ENCODE measurements at regions not wholly inside any gene's neighbourhood (a gene's known extent, or its start where the extent isn't known, plus 50 kb on each side); places are given as distances from the start of the nearest gene placed in this dataset.
A peak's percentile ranks its signal among the peaks of the same experiment; 100 is the strongest.

DNA sequence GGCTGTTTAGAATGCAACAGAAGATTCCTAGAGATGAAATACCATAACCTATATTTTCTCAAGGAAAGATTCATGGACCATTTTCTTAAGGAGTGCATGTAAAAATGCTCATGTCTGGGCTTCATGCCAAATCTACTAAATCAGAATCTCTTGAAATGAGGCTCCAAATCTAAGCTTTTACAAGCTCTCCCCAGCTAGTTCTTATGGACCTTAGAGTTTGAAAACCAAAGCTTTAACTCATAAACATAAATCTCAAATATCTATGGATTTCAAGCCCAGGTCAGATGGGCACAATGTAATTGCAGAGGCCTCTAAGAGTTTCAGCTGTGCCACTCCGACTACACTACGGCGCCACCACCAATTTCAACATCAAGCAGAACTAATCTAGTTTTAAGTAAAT lies 117.3 kb upstream of the CAND1 start (continued):
- TF ChIP-seq ZNF544 (tag by site-specific recombination; IDR thresholded peaks at IDR 0.05) (no peak), ZNF510 (tag by site-specific recombination; IDR thresholded peaks at IDR 0.05; ENCODE audit: insufficient replicate concordance) (no peak), ZNF596 (tag by site-specific recombination; IDR thresholded peaks at IDR 0.05) (peak; percentile 26; the same call in 1 of the 2 replicates), ZNF670 (tag by site-specific recombination; IDR thresholded peaks at IDR 0.05; ENCODE audit: low read depth) (no peak), ZNF513 (tag by site-specific recombination; IDR thresholded peaks at IDR 0.05) (no peak), ZNF518A (tag by site-specific recombination; conservative IDR thresholded peaks at IDR 0.05; ENCODE audit: low read depth) (no peak), ZNF114 (tag by site-specific recombination; IDR thresholded peaks at IDR 0.05) (no peak), ZNF791 (tag by site-specific recombination; IDR thresholded peaks at IDR 0.05) (no peak), ZNF23 (tag by site-specific recombination; IDR thresholded peaks at IDR 0.05; ENCODE audit: borderline replicate concordance) (no peak), MZF1 (tag by site-specific recombination; IDR thresholded peaks at IDR 0.05; ENCODE audit: borderline replicate concordance) (no peak), ZNF704 (tag by site-specific recombination; IDR thresholded peaks at IDR 0.05) (no peak), GFI1B (tag by site-specific recombination; IDR thresholded peaks at IDR 0.05) (peak; percentile 88; the same call in 1 of the 2 replicates), ZBTB48 (tag by site-specific recombination; IDR thresholded peaks at IDR 0.05) (no peak)
- TF ChIP-seq, protein P1, sequence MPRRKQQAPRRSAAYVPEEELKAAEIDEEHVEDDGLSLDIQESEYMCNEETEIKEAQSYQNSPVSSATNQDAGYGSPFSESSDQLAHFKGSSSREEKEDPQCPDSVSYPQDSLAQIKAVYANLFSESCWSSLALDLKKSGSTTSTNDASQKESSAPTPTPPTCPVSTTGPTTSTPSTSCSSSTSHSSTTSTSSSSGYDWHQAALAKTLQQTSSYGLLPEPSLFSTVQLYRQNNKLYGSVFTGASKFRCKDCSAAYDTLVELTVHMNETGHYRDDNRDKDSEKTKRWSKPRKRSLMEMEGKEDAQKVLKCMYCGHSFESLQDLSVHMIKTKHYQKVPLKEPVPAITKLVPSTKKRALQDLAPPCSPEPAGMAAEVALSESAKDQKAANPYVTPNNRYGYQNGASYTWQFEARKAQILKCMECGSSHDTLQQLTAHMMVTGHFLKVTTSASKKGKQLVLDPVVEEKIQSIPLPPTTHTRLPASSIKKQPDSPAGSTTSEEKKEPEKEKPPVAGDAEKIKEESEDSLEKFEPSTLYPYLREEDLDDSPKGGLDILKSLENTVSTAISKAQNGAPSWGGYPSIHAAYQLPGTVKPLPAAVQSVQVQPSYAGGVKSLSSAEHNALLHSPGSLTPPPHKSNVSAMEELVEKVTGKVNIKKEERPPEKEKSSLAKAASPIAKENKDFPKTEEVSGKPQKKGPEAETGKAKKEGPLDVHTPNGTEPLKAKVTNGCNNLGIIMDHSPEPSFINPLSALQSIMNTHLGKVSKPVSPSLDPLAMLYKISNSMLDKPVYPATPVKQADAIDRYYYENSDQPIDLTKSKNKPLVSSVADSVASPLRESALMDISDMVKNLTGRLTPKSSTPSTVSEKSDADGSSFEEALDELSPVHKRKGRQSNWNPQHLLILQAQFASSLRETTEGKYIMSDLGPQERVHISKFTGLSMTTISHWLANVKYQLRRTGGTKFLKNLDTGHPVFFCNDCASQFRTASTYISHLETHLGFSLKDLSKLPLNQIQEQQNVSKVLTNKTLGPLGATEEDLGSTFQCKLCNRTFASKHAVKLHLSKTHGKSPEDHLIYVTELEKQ (tag by site-specific recombination; IDR thresholded peaks at IDR 0.05; ENCODE audit: borderline replicate concordance): no peak
- TF ChIP-seq, protein P2, sequence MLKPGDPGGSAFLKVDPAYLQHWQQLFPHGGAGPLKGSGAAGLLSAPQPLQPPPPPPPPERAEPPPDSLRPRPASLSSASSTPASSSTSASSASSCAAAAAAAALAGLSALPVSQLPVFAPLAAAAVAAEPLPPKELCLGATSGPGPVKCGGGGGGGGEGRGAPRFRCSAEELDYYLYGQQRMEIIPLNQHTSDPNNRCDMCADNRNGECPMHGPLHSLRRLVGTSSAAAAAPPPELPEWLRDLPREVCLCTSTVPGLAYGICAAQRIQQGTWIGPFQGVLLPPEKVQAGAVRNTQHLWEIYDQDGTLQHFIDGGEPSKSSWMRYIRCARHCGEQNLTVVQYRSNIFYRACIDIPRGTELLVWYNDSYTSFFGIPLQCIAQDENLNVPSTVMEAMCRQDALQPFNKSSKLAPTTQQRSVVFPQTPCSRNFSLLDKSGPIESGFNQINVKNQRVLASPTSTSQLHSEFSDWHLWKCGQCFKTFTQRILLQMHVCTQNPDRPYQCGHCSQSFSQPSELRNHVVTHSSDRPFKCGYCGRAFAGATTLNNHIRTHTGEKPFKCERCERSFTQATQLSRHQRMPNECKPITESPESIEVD (tag by site-specific recombination; IDR thresholded peaks at IDR 0.05): peak; percentile 93
- TF ChIP-seq, protein P3, sequence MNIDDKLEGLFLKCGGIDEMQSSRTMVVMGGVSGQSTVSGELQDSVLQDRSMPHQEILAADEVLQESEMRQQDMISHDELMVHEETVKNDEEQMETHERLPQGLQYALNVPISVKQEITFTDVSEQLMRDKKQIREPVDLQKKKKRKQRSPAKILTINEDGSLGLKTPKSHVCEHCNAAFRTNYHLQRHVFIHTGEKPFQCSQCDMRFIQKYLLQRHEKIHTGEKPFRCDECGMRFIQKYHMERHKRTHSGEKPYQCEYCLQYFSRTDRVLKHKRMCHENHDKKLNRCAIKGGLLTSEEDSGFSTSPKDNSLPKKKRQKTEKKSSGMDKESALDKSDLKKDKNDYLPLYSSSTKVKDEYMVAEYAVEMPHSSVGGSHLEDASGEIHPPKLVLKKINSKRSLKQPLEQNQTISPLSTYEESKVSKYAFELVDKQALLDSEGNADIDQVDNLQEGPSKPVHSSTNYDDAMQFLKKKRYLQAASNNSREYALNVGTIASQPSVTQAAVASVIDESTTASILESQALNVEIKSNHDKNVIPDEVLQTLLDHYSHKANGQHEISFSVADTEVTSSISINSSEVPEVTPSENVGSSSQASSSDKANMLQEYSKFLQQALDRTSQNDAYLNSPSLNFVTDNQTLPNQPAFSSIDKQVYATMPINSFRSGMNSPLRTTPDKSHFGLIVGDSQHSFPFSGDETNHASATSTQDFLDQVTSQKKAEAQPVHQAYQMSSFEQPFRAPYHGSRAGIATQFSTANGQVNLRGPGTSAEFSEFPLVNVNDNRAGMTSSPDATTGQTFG (tag by site-specific recombination; IDR thresholded peaks at IDR 0.05; ENCODE audit: borderline replicate concordance): no peak
